ENCODE measurements at regions not wholly inside any gene's neighbourhood (a gene's known extent, or its start where the extent isn't known, plus 50 kb on each side); places are given as distances from the start of the nearest gene placed in this dataset.
"Not testable (repeated sequence)": the region's sequence is repeated elsewhere in the genome, so short reads cannot be mapped to it uniquely, and the experiment has no call there.

GRCh38 chrX:94936722-94937121 lies 1262.7 kb downstream of the FAM133A start:
- Histone ChIP-seq H3K4me3 (no peak overlapping the region), H3K27ac (no peak overlapping the region), H3K9me3 (peaks cover 0 to 9% of the 10 kb centered on the region in 2 donors), H3K4me1 (no peaks in the 10 kb centered on the region), H3K27me3 (peaks cover 0 to 26% of the 10 kb centered on the region in 2 donors), H3K36me3 (no peaks in the 10 kb centered on the region)
- no peak for DNase-seq (ENCODE audit: low spot score in 2 of 2)
- intact Hi-C loops (cut with DNase I; ENCODE audit: low total_unique reads): no loop called here
- no peak for TF ChIP-seq CTCF (IDR thresholded peaks at IDR 0.05)
- TF ChIP-seq POLR2AphosphoS5 (IDR thresholded peaks at IDR 0.05): no peak

GRCh38 chrX:94937491-94937890 lies 1263.5 kb downstream of the FAM133A start:
- no peak for DNase-seq (ENCODE audit: low spot score in 2 of 2)
- TF ChIP-seq POLR2AphosphoS5 (IDR thresholded peaks at IDR 0.05) (no peak), POLR2A (IDR thresholded peaks at IDR 0.05) (no peak), CTCF (IDR thresholded peaks at IDR 0.05) (no peak)
- Histone ChIP-seq H3K4me3 (no peak overlapping the region), H3K27ac (no peak overlapping the region), H3K4me1 (no peaks in the 10 kb centered on the region), H3K36me3 (no peaks in the 10 kb centered on the region), H3K9me3 (peaks cover 0 to 9% of the 10 kb centered on the region in 2 donors), H3K27me3 (peaks cover 0 to 32% of the 10 kb centered on the region in 2 donors)
- intact Hi-C loops (cut with DNase I; ENCODE audit: low total_unique reads): no loop called here

- peaks cover 0 to 16% of the 10 kb centered on the region in 2 donors for H3K27me3 ChIP-seq
- H3K36me3 ChIP-seq: no peaks in the 10 kb centered on the region
- intact Hi-C loops (cut with DNase I; ENCODE audit: low total_unique reads): no loop called here
Observed at GRCh38 chrX:94942603-94943002, 1268.6 kb downstream of the FAM133A start.

GRCh38 chrX:94946137-94946536 lies 1272.1 kb downstream of the FAM133A start:
- H3K36me3 ChIP-seq; H3K4me3 ChIP-seq; H3K9me3 ChIP-seq; intact Hi-C loops (cut with DNase I; ENCODE audit: low total_unique reads); DNase-seq (ENCODE audit: low spot score in 2 of 2); H3K4me1 ChIP-seq; H3K27ac ChIP-seq: not testable (repeated sequence)
- H3K27me3 ChIP-seq: peaks cover 0 to 23% of the 10 kb centered on the region in 2 donors

More at GRCh38 chrX:94942603-94943002, 1268.6 kb downstream of the FAM133A start:
- Histone ChIP-seq H3K4me1 (no peaks in the 10 kb centered on the region), H3K9me3 (no peaks in the 10 kb centered on the region), H3K27ac (no peak overlapping the region), H3K4me3 (no peak overlapping the region)
- no peak for DNase-seq (ENCODE audit: low spot score in 2 of 2)
- TF ChIP-seq POLR2AphosphoS5 (IDR thresholded peaks at IDR 0.05) (no peak), CTCF (IDR thresholded peaks at IDR 0.05) (no peak), POLR2A (IDR thresholded peaks at IDR 0.05) (no peak)

GRCh38 chrX:94961730-94962129 lies 1287.7 kb downstream of the FAM133A start:
- no peaks in the 10 kb centered on the region for H3K9me3 ChIP-seq
- no peak overlapping the region for H3K4me3 ChIP-seq
- H3K27ac ChIP-seq: no peak overlapping the region
- H3K27me3 ChIP-seq: no peaks in the 10 kb centered on the region
- intact Hi-C loops (cut with DNase I; ENCODE audit: low total_unique reads): no loop called here
- TF ChIP-seq CTCF (IDR thresholded peaks at IDR 0.05): no peak
- no peak for TF ChIP-seq POLR2AphosphoS5 (IDR thresholded peaks at IDR 0.05)
- TF ChIP-seq POLR2A (IDR thresholded peaks at IDR 0.05): no peak
- DNase-seq (ENCODE audit: low spot score in 2 of 2): no peak
- no peaks in the 10 kb centered on the region for H3K4me1 ChIP-seq
- H3K36me3 ChIP-seq: no peaks in the 10 kb centered on the region

GRCh38 chrX:94977562-94977961 lies 1303.6 kb downstream of the FAM133A start:
- H3K9me3 ChIP-seq: no peaks in the 10 kb centered on the region
- DNase-seq (ENCODE audit: low spot score in 2 of 2): no peak
- intact Hi-C loops (cut with DNase I; ENCODE audit: low total_unique reads): no loop called here
- H3K36me3 ChIP-seq: no peaks in the 10 kb centered on the region
- TF ChIP-seq POLR2AphosphoS5 (IDR thresholded peaks at IDR 0.05): no peak
- no peak for TF ChIP-seq CTCF (IDR thresholded peaks at IDR 0.05)
- TF ChIP-seq POLR2A (IDR thresholded peaks at IDR 0.05): no peak
- H3K4me3 ChIP-seq: no peak overlapping the region
- H3K27ac ChIP-seq: no peak overlapping the region
- no peaks in the 10 kb centered on the region for H3K4me1 ChIP-seq
- peaks cover 0 to 54% of the 10 kb centered on the region in 2 donors for H3K27me3 ChIP-seq
